ENCODE measurements at regions not wholly inside any gene's neighbourhood (a gene's known extent, or its start where the extent isn't known, plus 50 kb on each side); places are given as distances from the start of the nearest gene placed in this dataset.

- Histone ChIP-seq H3K9ac (ENCODE audit: low read depth in 1 of 2, low read length in 2 of 2) (no peak overlapping the region), H3K27ac (ENCODE audit: low read depth in 1 of 2, low read length in 2 of 2) (no peak overlapping the region), H3K36me3 (ENCODE audit: control insufficient read depth in 4 of 4, insufficient read depth in 3 of 4, low read depth in 1 of 4, low read length in 3 of 4) (no peaks in the 10 kb centered on the region), H3K4me3 (ENCODE audit: low read depth in 1 of 3, low read length in 3 of 3) (no peak overlapping the region), H3K9me3 (ENCODE audit: control insufficient read depth in 4 of 4, low read length in 3 of 4) (no peaks in the 10 kb centered on the region), H3K4me1 (ENCODE audit: control insufficient read depth in 4 of 4, insufficient read depth in 4 of 4, low read length in 3 of 4) (no peaks in the 10 kb centered on the region), H3K27me3 (ENCODE audit: control insufficient read depth in 4 of 4, insufficient read depth in 4 of 4, low read length in 3 of 4) (no peaks in the 10 kb centered on the region)
- DNase-seq (ENCODE audit: low spot score) = no peak
- 81% methylated on average over 2 of the region's 2 CpGs for WGBS
- TF ChIP-seq, protein P1, sequence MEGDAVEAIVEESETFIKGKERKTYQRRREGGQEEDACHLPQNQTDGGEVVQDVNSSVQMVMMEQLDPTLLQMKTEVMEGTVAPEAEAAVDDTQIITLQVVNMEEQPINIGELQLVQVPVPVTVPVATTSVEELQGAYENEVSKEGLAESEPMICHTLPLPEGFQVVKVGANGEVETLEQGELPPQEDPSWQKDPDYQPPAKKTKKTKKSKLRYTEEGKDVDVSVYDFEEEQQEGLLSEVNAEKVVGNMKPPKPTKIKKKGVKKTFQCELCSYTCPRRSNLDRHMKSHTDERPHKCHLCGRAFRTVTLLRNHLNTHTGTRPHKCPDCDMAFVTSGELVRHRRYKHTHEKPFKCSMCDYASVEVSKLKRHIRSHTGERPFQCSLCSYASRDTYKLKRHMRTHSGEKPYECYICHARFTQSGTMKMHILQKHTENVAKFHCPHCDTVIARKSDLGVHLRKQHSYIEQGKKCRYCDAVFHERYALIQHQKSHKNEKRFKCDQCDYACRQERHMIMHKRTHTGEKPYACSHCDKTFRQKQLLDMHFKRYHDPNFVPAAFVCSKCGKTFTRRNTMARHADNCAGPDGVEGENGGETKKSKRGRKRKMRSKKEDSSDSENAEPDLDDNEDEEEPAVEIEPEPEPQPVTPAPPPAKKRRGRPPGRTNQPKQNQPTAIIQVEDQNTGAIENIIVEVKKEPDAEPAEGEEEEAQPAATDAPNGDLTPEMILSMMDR (IDR thresholded peaks at IDR 0.05; ENCODE audit: low read depth, low read length, missing input control) = no peak
- TF ChIP-seq, protein P2, sequence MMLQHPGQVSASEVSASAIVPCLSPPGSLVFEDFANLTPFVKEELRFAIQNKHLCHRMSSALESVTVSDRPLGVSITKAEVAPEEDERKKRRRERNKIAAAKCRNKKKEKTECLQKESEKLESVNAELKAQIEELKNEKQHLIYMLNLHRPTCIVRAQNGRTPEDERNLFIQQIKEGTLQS (IDR thresholded peaks at IDR 0.05) = no peak
- TF ChIP-seq RXRA (IDR thresholded peaks at IDR 0.05) = no peak
- TF ChIP-seq YY1 (IDR thresholded peaks at IDR 0.05) = no peak
- TF ChIP-seq, protein P3, sequence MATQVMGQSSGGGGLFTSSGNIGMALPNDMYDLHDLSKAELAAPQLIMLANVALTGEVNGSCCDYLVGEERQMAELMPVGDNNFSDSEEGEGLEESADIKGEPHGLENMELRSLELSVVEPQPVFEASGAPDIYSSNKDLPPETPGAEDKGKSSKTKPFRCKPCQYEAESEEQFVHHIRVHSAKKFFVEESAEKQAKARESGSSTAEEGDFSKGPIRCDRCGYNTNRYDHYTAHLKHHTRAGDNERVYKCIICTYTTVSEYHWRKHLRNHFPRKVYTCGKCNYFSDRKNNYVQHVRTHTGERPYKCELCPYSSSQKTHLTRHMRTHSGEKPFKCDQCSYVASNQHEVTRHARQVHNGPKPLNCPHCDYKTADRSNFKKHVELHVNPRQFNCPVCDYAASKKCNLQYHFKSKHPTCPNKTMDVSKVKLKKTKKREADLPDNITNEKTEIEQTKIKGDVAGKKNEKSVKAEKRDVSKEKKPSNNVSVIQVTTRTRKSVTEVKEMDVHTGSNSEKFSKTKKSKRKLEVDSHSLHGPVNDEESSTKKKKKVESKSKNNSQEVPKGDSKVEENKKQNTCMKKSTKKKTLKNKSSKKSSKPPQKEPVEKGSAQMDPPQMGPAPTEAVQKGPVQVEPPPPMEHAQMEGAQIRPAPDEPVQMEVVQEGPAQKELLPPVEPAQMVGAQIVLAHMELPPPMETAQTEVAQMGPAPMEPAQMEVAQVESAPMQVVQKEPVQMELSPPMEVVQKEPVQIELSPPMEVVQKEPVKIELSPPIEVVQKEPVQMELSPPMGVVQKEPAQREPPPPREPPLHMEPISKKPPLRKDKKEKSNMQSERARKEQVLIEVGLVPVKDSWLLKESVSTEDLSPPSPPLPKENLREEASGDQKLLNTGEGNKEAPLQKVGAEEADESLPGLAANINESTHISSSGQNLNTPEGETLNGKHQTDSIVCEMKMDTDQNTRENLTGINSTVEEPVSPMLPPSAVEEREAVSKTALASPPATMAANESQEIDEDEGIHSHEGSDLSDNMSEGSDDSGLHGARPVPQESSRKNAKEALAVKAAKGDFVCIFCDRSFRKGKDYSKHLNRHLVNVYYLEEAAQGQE (IDR thresholded peaks at IDR 0.05) = no peak
- TF ChIP-seq RAD21 (IDR thresholded peaks at IDR 0.05) = no peak
- TF ChIP-seq FOXA1 (IDR thresholded peaks at IDR 0.05) = no peak
- TF ChIP-seq EGR1 (IDR thresholded peaks at IDR 0.05; ENCODE audit: low read depth in 2 of 2) = no peak
- no peak for TF ChIP-seq JUND (IDR thresholded peaks at IDR 0.05)
- TF ChIP-seq FOXA2 (IDR thresholded peaks at IDR 0.05) = no peak
- TF ChIP-seq TAF1 (conservative IDR thresholded peaks at IDR 0.05) = no peak
- no peak for TF ChIP-seq GABPA (IDR thresholded peaks at IDR 0.05 in 1 of 2, conservative IDR thresholded peaks at IDR 0.05 in 1 of 2)
- no peak for TF ChIP-seq MAX (IDR thresholded peaks at IDR 0.05)
- no peak for TF ChIP-seq NR2F2 (IDR thresholded peaks at IDR 0.05)
- no peak for TF ChIP-seq HNF4A (conservative IDR thresholded peaks at IDR 0.05)
- no peak for TF ChIP-seq HNF4G (IDR thresholded peaks at IDR 0.05)
- TF ChIP-seq, protein P4, sequence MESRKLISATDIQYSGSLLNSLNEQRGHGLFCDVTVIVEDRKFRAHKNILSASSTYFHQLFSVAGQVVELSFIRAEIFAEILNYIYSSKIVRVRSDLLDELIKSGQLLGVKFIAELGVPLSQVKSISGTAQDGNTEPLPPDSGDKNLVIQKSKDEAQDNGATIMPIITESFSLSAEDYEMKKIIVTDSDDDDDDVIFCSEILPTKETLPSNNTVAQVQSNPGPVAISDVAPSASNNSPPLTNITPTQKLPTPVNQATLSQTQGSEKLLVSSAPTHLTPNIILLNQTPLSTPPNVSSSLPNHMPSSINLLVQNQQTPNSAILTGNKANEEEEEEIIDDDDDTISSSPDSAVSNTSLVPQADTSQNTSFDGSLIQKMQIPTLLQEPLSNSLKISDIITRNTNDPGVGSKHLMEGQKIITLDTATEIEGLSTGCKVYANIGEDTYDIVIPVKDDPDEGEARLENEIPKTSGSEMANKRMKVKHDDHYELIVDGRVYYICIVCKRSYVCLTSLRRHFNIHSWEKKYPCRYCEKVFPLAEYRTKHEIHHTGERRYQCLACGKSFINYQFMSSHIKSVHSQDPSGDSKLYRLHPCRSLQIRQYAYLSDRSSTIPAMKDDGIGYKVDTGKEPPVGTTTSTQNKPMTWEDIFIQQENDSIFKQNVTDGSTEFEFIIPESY (IDR thresholded peaks at IDR 0.05) = no peak
These were observed 667.6 kb upstream of the CELF2 start for GRCh38 chr10:10350050-10350449.

DNA sequence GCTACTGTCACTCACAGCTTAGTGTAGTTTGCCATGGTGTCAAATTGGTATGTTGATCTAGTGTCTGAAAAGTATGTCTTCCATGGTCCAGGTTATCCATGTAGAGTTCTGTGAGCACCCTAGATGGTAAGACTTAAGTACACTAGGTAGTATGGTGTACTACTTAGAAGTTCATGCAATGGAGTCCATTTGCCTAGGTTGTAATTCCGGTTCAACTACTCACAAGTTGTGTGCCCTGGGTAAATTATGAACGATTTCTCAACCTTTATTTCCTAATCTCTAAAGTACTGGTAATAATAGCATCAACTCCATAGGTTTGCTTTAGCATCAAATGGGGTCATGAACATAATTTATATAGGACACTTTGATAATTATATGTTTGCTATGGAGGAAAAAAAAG, 666.2 kb upstream of the CELF2 start:
- Histone ChIP-seq H3K9me3 (ENCODE audit: control insufficient read depth in 4 of 4, low read length in 3 of 4) (no peaks in the 10 kb centered on the region), H3K36me3 (ENCODE audit: control insufficient read depth in 4 of 4, insufficient read depth in 3 of 4, low read depth in 1 of 4, low read length in 3 of 4) (no peaks in the 10 kb centered on the region), H3K9ac (ENCODE audit: low read depth in 1 of 2, low read length in 2 of 2) (no peak overlapping the region), H3K4me3 (ENCODE audit: low read depth in 1 of 3, low read length in 3 of 3) (no peak overlapping the region), H3K27me3 (ENCODE audit: control insufficient read depth in 4 of 4, insufficient read depth in 4 of 4, low read length in 3 of 4) (no peaks in the 10 kb centered on the region), H3K4me1 (ENCODE audit: control insufficient read depth in 4 of 4, insufficient read depth in 4 of 4, low read length in 3 of 4) (no peaks in the 10 kb centered on the region), H3K27ac (ENCODE audit: low read depth in 1 of 2, low read length in 2 of 2) (no peak overlapping the region)
- no peak for DNase-seq (ENCODE audit: low spot score)
- WGBS = 74% methylated on average over 2 of the region's 2 CpGs
- TF ChIP-seq NR2F2 (IDR thresholded peaks at IDR 0.05) (no peak), FOXA2 (IDR thresholded peaks at IDR 0.05) (no peak), GABPA (IDR thresholded peaks at IDR 0.05 in 1 of 2, conservative IDR thresholded peaks at IDR 0.05 in 1 of 2) (no peak), MAX (IDR thresholded peaks at IDR 0.05) (no peak), JUND (IDR thresholded peaks at IDR 0.05) (no peak), FOXA1 (IDR thresholded peaks at IDR 0.05) (no peak), RAD21 (IDR thresholded peaks at IDR 0.05) (no peak), SP1 (IDR thresholded peaks at IDR 0.05) (no peak), RXRA (IDR thresholded peaks at IDR 0.05) (no peak), HNF4G (IDR thresholded peaks at IDR 0.05) (no peak), HNF4A (conservative IDR thresholded peaks at IDR 0.05) (no peak)
- TF ChIP-seq, protein P2 (IDR thresholded peaks at IDR 0.05) = no peak
- TF ChIP-seq, protein P4 (IDR thresholded peaks at IDR 0.05) = no peak
- TF ChIP-seq, protein P1 (IDR thresholded peaks at IDR 0.05; ENCODE audit: low read depth, low read length, missing input control) = no peak
